Kidney (tissue), 13 donors: ENCODE measurements at regions not wholly inside any gene's neighbourhood (a gene's known extent, or its start where the extent isn't known, plus 50 kb on each side); places are given as distances from the start of the nearest gene placed in this dataset.

Experiments used
- DNase-seq, 5 donors: peaks; one replicate each; pipeline ENCODE4 v3.0.0-alpha.2; 2013 to 2020
- FAIRE-seq: peaks from 2 replicates; lab custom pipeline; 2012; peaks lifted over from hg19 to GRCh38; lab: Jason Lieb, UNC
- H3K27ac ChIP-seq, 2 donors: one replicate each; pipeline ENCODE4 v1.7.0; 2013; ENCODE audit warnings: low read depth in 2 of 2, low read length in 2 of 2, inconsistent platforms in 1 of 2
- H3K27me3 ChIP-seq: one replicate; pipeline ENCODE4 v1.7.1; 2013; ENCODE audit warnings: low read length, inconsistent platforms; ENCODE audit not compliant: control insufficient read depth, insufficient read depth
- H3K36me3 ChIP-seq, 3 donors: one replicate each; pipeline versions ENCODE4 v1.7.0 to v1.7.1; 2013; ENCODE audit warnings: low read length in 3 of 3, control low read depth in 1 of 3, inconsistent platforms in 1 of 3; ENCODE audit not compliant: insufficient read depth in 3 of 3, control insufficient read depth in 2 of 3
- H3K4me1 ChIP-seq, 3 donors: one replicate each; pipeline versions ENCODE4 v1.7.0 to v1.7.1; 2013; ENCODE audit warnings: low read length in 3 of 3, inconsistent platforms in 1 of 3, low read depth in 1 of 3; ENCODE audit not compliant: control insufficient read depth in 2 of 3, insufficient read depth in 2 of 3
- H3K4me3 ChIP-seq, 3 donors: one replicate each; pipeline versions ENCODE4 v1.7.0 to v1.8.1; 2013; ENCODE audit warnings: low read length in 3 of 3, control low read depth in 1 of 3, inconsistent platforms in 1 of 3
- H3K9ac ChIP-seq, 3 donors: one replicate each; pipeline versions ENCODE4 v1.7.0 to v1.7.1; 2013; ENCODE audit warnings: low read length in 3 of 3, control low read depth in 1 of 3, inconsistent platforms in 1 of 3
- H3K9me3 ChIP-seq, 3 donors: one replicate each; pipeline versions ENCODE4 v1.7.0 to v1.7.1; 2013; ENCODE audit warnings: low read length in 3 of 3, control low read depth in 1 of 3, inconsistent platforms in 1 of 3; ENCODE audit not compliant: control insufficient read depth in 2 of 3, insufficient read depth in 1 of 3
- CTCF ChIP-seq: IDR thresholded peaks from 3 replicates; pipeline ENCODE4 v1.5.1; 2012; ENCODE audit warnings: mild to moderate bottlenecking, moderate library complexity, borderline replicate concordance; ENCODE audit not compliant: insufficient read depth; ENCODE audit errors: extremely low read depth
- intact Hi-C: fragments of 100-400 bp; cut with DNase I; formaldehyde crosslinking; loops from one replicate; pipeline ENCODE4 v1.11.1; 2022
- donor health status: control.
- donor health status: control.
- donor health status: control.
- donor health status: control.
- donor health status: control.
- donor health status: DM: yes; HTN: yes; CAD: no.
- donor health status: Normal renal cell carcinoma (clear cell type).

- DNase-seq = no peak
- no peak for TF ChIP-seq CTCF
- no peak overlapping the region for H3K9ac ChIP-seq
These were observed 62.1 kb downstream of the HHEX start for GRCh38 chr10:92751827-92752226.

DNA sequence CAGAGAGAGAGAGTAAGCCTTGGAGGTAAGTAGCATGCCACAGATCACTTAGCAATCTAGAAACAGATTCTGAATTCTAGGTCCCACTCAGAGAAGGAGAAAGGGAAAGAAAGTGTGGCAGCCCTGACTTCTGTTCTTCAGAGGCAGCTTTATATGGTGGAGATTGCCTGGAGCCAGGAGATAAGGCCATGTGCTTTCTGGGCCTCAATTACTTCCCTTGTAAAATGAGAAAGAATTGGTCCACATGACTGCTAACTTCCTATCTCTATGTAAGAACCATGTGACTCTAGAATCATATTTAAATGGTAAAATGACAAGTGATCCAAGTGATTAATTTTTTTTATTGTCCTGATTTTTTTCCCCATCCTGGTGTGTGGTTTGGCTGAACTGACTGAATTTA is 64.1 kb downstream of the HHEX start:
- H3K9ac ChIP-seq = no peak overlapping the region
- H3K4me3 ChIP-seq = no peak overlapping the region
- H3K27me3 ChIP-seq = no peaks in the 10 kb centered on the region
- no peaks in the 10 kb centered on the region for H3K36me3 ChIP-seq
- no peaks in the 10 kb centered on the region for H3K9me3 ChIP-seq
- no peak for TF ChIP-seq CTCF
- DNase-seq = no peak
- intact Hi-C loops = no loop called here
- no peak for FAIRE-seq
- no peak overlapping the region for H3K27ac ChIP-seq
- H3K4me1 ChIP-seq = no peaks in the 10 kb centered on the region

More at GRCh38 chr10:92751827-92752226, 62.1 kb downstream of the HHEX start:
- no peaks in the 10 kb centered on the region for H3K36me3 ChIP-seq
- no peaks in the 10 kb centered on the region for H3K4me1 ChIP-seq
- no peak overlapping the region for H3K4me3 ChIP-seq
- no peaks in the 10 kb centered on the region for H3K9me3 ChIP-seq
- H3K27ac ChIP-seq = no peak overlapping the region
- no peak for FAIRE-seq
- H3K27me3 ChIP-seq = no peaks in the 10 kb centered on the region
- intact Hi-C loops = no loop called here

- no peak overlapping the region for H3K27ac ChIP-seq
- intact Hi-C loops = no loop called here
- no peaks in the 10 kb centered on the region for H3K27me3 ChIP-seq
- no peaks in the 10 kb centered on the region for H3K9me3 ChIP-seq
- H3K4me1 ChIP-seq = no peaks in the 10 kb centered on the region
- no peaks in the 10 kb centered on the region for H3K36me3 ChIP-seq
- FAIRE-seq = no peak
- no peak overlapping the region for H3K4me3 ChIP-seq
- DNase-seq = no peak
- H3K9ac ChIP-seq = no peak overlapping the region
- TF ChIP-seq CTCF = no peak
These were observed 66.0 kb downstream of the HHEX start for GRCh38 chr10:92755725-92756124.
